ENCODE measurements at regions not wholly inside any gene's neighbourhood (a gene's known extent, or its start where the extent isn't known, plus 50 kb on each side); places are given as distances from the start of the nearest gene placed in this dataset.
A peak's percentile ranks its signal among the peaks of the same experiment; 100 is the strongest.

DNA sequence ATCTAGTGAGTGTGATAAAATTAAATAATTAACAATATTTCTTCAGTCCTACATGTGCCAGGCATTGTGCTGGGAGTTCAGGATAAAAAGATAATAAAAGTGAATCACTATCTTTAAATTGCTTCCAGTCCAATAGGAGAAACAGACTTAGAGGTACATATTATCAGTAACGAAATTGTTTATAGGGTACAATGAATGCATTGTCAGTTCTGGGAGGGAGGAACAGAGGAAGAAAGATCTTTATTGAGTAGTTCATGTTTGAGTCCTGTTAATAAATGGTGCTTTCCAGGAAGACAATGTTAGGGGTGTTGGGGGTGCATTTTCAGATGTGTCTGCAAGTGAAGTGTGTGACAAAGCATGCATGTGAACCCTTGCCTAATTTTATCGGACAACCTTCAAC is 183.1 kb downstream of the OGFRL1 start:
- no peak for TF ChIP-seq FOXP2 (optimal IDR thresholded peaks at IDR 0.05; ENCODE audit: control extremely low read depth, extremely low read length, insufficient read depth)
- TF ChIP-seq EZH2 (IDR thresholded peaks at IDR 0.05): no peak
- TF ChIP-seq POLR2AphosphoS5 (IDR thresholded peaks at IDR 0.05; ENCODE audit: borderline replicate concordance, low read depth, low read length): no peak
- no peaks in the 10 kb centered on the region for H3K9me3 ChIP-seq (ENCODE audit: low read depth, low read length)

DNA sequence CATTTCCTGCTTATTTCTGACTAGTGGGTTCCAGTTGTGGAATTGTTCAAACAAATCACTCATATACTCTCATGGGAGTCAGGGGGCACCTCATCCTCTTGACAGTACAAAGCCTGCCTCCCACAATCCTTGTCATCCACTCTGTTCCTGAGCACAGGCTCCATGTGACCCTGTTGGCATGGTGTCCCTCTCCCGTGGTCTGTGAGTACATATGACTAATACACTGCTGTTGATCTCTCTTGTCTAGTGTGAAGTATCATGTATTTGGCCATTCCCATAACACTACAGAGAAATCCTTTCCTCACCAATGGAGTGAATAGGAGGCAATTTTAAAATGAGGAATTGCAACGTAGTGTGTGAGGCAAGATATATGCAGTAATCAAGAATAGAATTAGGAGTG is 185.3 kb downstream of the OGFRL1 start:
- H3K27ac ChIP-seq: no peak overlapping the region
- no peak for DNase-seq (ENCODE audit: low read depth, low spot score)
- H3K9me3 ChIP-seq (ENCODE audit: low read depth, low read length): no peaks in the 10 kb centered on the region
- TF ChIP-seq EZH2 (IDR thresholded peaks at IDR 0.05) (no peak), FOXP2 (optimal IDR thresholded peaks at IDR 0.05; ENCODE audit: control extremely low read depth, extremely low read length, insufficient read depth) (no peak), POLR2AphosphoS5 (IDR thresholded peaks at IDR 0.05; ENCODE audit: borderline replicate concordance, low read depth, low read length) (no peak)
- H3K4me3 ChIP-seq: no peak overlapping the region
- H3K36me3 ChIP-seq (ENCODE audit: insufficient read depth, low read length): no peaks in the 10 kb centered on the region
- no peak overlapping the region for H3K9ac ChIP-seq (ENCODE audit: insufficient read length)

More for the DNA sequence above, 183.1 kb downstream of the OGFRL1 start:
- no peaks in the 10 kb centered on the region for H3K36me3 ChIP-seq (ENCODE audit: insufficient read depth, low read length)
- no peak overlapping the region for H3K27ac ChIP-seq
- H3K4me3 ChIP-seq: no peak overlapping the region
- H3K9ac ChIP-seq (ENCODE audit: insufficient read length): no peak overlapping the region
- DNase-seq (ENCODE audit: low read depth, low spot score): no peak

DNA sequence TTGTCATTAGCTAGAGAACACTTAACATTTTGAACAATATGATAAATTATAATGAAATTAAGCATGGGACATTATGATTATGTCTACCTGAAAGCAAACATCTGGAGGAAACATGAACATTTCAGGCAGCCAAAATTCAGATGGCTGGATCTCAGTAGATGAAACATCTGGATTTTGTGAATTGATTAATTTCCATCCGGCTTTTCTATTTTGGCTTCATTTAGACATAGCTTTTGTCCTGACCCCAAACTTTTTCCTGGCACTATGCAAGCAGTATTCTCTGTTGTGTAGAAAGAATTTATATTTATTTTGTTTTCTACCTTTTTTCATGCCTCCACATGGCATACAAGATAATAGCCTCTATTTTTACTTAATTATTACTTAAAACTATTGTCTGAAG is 186.3 kb downstream of the OGFRL1 start:
- DNase-seq (ENCODE audit: low read depth, low spot score): no peak
- H3K27ac ChIP-seq: no peak overlapping the region
- H3K9me3 ChIP-seq (ENCODE audit: low read depth, low read length): no peaks in the 10 kb centered on the region
- no peak overlapping the region for H3K4me3 ChIP-seq
- no peak overlapping the region for H3K9ac ChIP-seq (ENCODE audit: insufficient read length)
- TF ChIP-seq FOXP2 (optimal IDR thresholded peaks at IDR 0.05; ENCODE audit: control extremely low read depth, extremely low read length, insufficient read depth): no peak
- no peak for TF ChIP-seq EZH2 (IDR thresholded peaks at IDR 0.05)
- no peak for TF ChIP-seq POLR2AphosphoS5 (IDR thresholded peaks at IDR 0.05; ENCODE audit: borderline replicate concordance, low read depth, low read length)
- H3K36me3 ChIP-seq (ENCODE audit: insufficient read depth, low read length): no peaks in the 10 kb centered on the region

GRCh38 chr6:71476371-71476770 is 187.8 kb downstream of the OGFRL1 start:
- no peak for TF ChIP-seq EZH2 (IDR thresholded peaks at IDR 0.05)
- no peak for TF ChIP-seq FOXP2 (optimal IDR thresholded peaks at IDR 0.05; ENCODE audit: control extremely low read depth, extremely low read length, insufficient read depth)
- TF ChIP-seq POLR2AphosphoS5 (IDR thresholded peaks at IDR 0.05; ENCODE audit: borderline replicate concordance, low read depth, low read length): no peak
- H3K27ac ChIP-seq: no peak overlapping the region
- DNase-seq (ENCODE audit: low read depth, low spot score): no peak
- no peaks in the 10 kb centered on the region for H3K36me3 ChIP-seq (ENCODE audit: insufficient read depth, low read length)
- no peak overlapping the region for H3K4me3 ChIP-seq
- H3K9ac ChIP-seq (ENCODE audit: insufficient read length): no peak overlapping the region
- no peaks in the 10 kb centered on the region for H3K9me3 ChIP-seq (ENCODE audit: low read depth, low read length)

DNA sequence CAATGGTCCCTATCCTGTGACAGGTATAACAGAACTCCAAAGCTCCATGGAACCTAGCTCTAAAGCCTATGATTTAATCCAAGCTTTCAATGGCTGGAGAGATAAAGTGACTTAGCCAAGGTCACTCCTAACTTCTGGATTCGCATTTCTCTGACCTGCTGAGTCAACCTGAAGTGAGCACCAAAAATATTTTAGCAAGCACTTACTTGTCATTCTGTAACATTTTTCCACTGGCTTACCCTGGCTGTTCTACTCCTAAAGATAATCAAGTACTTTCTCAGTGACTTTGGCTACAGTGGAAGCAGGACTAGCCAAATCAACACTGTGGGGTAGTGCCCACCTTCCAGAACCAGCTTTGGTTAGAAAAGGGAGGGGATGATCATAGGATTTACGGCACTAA is 188.3 kb downstream of the OGFRL1 start:
- Histone ChIP-seq H3K36me3 (ENCODE audit: insufficient read depth, low read length) (no peaks in the 10 kb centered on the region), H3K9me3 (ENCODE audit: low read depth, low read length) (no peaks in the 10 kb centered on the region), H3K4me3 (no peak overlapping the region), H3K27ac (no peak overlapping the region), H3K9ac (ENCODE audit: insufficient read length) (no peak overlapping the region)
- DNase-seq (ENCODE audit: low read depth, low spot score): no peak
- no peak for TF ChIP-seq FOXP2 (optimal IDR thresholded peaks at IDR 0.05; ENCODE audit: control extremely low read depth, extremely low read length, insufficient read depth)

DNA sequence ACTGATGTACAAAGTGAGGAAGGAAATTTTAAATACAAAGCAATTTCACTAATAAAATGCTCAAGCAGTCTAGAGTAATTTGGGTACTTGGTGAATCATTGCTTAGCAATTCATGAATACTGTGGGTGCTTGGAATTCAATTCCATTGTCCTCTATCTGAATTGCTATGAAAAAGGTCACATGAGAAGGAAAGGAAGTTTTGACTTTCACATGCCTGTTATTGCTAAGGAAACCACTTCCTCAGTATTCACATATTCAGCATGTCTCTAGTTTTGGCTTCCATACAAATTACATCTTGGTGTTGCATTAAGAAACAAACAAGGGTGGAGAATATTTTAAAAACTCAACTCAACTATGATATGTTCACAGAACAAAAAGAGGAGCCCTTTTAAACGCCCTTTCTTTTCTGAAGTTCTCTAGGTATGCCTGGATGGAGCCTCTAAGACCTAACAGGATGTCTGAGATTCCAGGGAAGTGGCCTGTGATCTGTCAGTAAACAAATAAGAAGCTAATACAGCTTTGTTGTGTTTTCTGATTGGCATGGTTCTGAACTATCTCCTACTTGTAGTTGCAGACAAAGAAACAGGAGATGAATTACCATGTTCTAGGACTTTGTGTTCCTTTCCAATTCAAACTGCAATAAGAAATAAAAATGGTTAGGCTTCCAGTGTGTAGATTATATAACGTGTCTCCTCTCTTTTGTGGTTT is 190.4 kb downstream of the OGFRL1 start:
- H3K36me3 ChIP-seq (ENCODE audit: insufficient read depth, low read length): no peaks in the 10 kb centered on the region
- H3K4me3 ChIP-seq: peak overlapping the region; percentile 32; the same call in 1 of the 2 replicates
- H3K9me3 ChIP-seq (ENCODE audit: low read depth, low read length): no peaks in the 10 kb centered on the region
- H3K9ac ChIP-seq (ENCODE audit: insufficient read length): no peak overlapping the region
- TF ChIP-seq EZH2 (IDR thresholded peaks at IDR 0.05) (no peak), POLR2AphosphoS5 (IDR thresholded peaks at IDR 0.05; ENCODE audit: borderline replicate concordance, low read depth, low read length) (peak; percentile 26; the same call in 1 of the 2 replicates)
- DNase-seq (ENCODE audit: low read depth, low spot score): peak; percentile 72
- H3K27ac ChIP-seq: peak overlapping the region; percentile 47

GRCh38 chr6:71480577-71480976 is 192.0 kb downstream of the OGFRL1 start:
- TF ChIP-seq EZH2 (IDR thresholded peaks at IDR 0.05) (no peak), POLR2AphosphoS5 (IDR thresholded peaks at IDR 0.05; ENCODE audit: borderline replicate concordance, low read depth, low read length) (no peak), FOXP2 (optimal IDR thresholded peaks at IDR 0.05; ENCODE audit: control extremely low read depth, extremely low read length, insufficient read depth) (no peak)
- no peaks in the 10 kb centered on the region for H3K36me3 ChIP-seq (ENCODE audit: insufficient read depth, low read length)

DNA sequence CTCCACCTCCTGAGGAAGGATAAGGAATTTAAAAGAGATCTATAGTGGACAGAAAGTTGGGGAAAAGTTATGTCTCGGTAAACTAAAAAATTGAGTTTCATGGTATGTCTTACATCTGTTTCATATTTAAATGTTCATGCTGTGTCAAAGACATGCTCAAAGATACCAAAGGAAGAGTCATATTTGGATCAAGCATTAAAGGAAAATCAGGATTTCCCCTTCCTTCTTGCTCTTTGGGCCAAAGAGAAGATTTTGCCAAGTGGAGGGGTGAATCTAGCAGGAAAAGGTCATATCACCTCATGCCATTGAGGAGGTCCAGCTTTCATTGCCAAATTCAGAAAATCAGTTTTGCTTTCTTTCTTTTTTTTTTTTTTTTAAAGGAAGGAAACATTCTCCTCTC is 192.4 kb downstream of the OGFRL1 start:
- TF ChIP-seq POLR2AphosphoS5 (IDR thresholded peaks at IDR 0.05; ENCODE audit: borderline replicate concordance, low read depth, low read length): no peak
- TF ChIP-seq FOXP2 (optimal IDR thresholded peaks at IDR 0.05; ENCODE audit: control extremely low read depth, extremely low read length, insufficient read depth): no peak
- no peak for TF ChIP-seq EZH2 (IDR thresholded peaks at IDR 0.05)
- no peak overlapping the region; the same call in 1 of the 2 replicates for H3K27ac ChIP-seq
- H3K9ac ChIP-seq (ENCODE audit: insufficient read length): no peak overlapping the region
- no peaks in the 10 kb centered on the region for H3K36me3 ChIP-seq (ENCODE audit: insufficient read depth, low read length)
- no peaks in the 10 kb centered on the region for H3K9me3 ChIP-seq (ENCODE audit: low read depth, low read length)
- DNase-seq (ENCODE audit: low read depth, low spot score): no peak
- H3K4me3 ChIP-seq: no peak overlapping the region

More at GRCh38 chr6:71480577-71480976, 192.0 kb downstream of the OGFRL1 start:
- Histone ChIP-seq H3K9ac (ENCODE audit: insufficient read length) (no peak overlapping the region), H3K9me3 (ENCODE audit: low read depth, low read length) (no peaks in the 10 kb centered on the region), H3K27ac (no peak overlapping the region), H3K4me3 (no peak overlapping the region)
- DNase-seq (ENCODE audit: low read depth, low spot score): no peak

- Histone ChIP-seq H3K9me3 (ENCODE audit: low read depth, low read length) (no peaks in the 10 kb centered on the region), H3K27ac (no peak overlapping the region), H3K9ac (ENCODE audit: insufficient read length) (no peak overlapping the region), H3K4me3 (no peak overlapping the region), H3K36me3 (ENCODE audit: insufficient read depth, low read length) (no peaks in the 10 kb centered on the region)
- DNase-seq (ENCODE audit: low read depth, low spot score): no peak
- TF ChIP-seq FOXP2 (optimal IDR thresholded peaks at IDR 0.05; ENCODE audit: control extremely low read depth, extremely low read length, insufficient read depth) (no peak), POLR2AphosphoS5 (IDR thresholded peaks at IDR 0.05; ENCODE audit: borderline replicate concordance, low read depth, low read length) (no peak), EZH2 (IDR thresholded peaks at IDR 0.05) (no peak)
Measured at GRCh38 chr6:71481801-71482200, 193.2 kb downstream of the OGFRL1 start.
